ENCODE measurements at regions not wholly inside any gene's neighbourhood (a gene's known extent, or its start where the extent isn't known, plus 50 kb on each side); places are given as distances from the start of the nearest gene placed in this dataset.

DNA sequence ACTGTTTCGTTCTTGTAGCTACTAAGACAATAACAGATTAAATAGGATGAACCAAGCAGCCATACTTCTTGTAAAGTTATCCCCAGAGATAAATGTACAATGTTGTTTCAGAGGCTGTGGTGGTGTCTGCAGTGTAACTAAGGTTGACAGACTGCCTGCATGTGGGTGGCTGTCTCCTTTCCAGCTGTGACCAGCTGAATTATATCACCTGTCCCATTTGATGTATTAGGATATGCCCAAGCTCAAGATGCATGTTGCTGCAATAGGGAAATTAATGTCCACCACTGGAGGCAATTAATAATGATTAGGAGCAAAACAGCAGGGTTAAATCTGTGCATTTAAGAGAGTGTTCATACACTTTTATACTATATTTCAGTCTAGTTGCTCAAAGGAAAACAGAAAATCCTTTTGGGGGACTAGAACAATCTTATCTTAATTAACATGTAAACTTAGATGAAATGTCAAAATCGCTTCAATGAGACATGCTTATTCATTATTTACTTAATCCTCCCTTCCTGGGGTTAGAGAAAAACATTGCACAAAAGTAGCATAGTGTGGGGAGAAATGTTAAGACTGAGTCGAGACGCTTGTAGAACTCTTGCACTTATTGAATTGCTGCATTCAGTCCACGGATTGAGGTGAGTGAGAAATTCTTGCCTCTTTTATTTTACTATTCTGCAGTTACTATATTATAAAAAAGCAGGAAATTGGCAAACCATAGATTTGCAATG lies 269.0 kb downstream of the SNX10 start:
- ChIA-PET POLR2A (no interaction called here), CTCF (interaction anchor here (2.5 kb wide), 1 partner anchor 12 kb away, joined by 8 read pairs; no protein-coding TSS in a partner anchor)
- H3K4me3 ChIP-seq: no peak overlapping the region
- ATAC-seq: no peak
- no peak overlapping the region for H3K4me2 ChIP-seq
- H3K27ac ChIP-seq: no peak overlapping the region
- WGBS (ENCODE audit: missing lambda C conversion rate): 12% methylated on average over 5 of the region's 5 CpGs
- no peak for DNase-seq (ENCODE audit: low read depth in 1 of 2, low spot score in 1 of 2)
- no peak for TF ChIP-seq HDAC2 (IDR thresholded peaks at IDR 0.05)
- no peak for TF ChIP-seq ESRRA (IDR thresholded peaks at IDR 0.05; ENCODE audit: borderline replicate concordance, low read length)
- no peak for TF ChIP-seq CHD2 (IDR thresholded peaks at IDR 0.05; ENCODE audit: low read length, partially characterized antibody)
- no peak for TF ChIP-seq EHF (CRISPR knock-in tag; IDR thresholded peaks at IDR 0.05)
- TF ChIP-seq, protein P1, sequence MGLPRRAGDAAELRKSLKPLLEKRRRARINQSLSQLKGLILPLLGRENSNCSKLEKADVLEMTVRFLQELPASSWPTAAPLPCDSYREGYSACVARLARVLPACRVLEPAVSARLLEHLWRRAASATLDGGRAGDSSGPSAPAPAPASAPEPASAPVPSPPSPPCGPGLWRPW (IDR thresholded peaks at IDR 0.05): no peak
- no peak for TF ChIP-seq CHD4 (IDR thresholded peaks at IDR 0.05; ENCODE audit: borderline replicate concordance)
- TF ChIP-seq ZC3H11A (IDR thresholded peaks at IDR 0.05): no peak
- no peak for TF ChIP-seq NFE2L2 (conservative IDR thresholded peaks at IDR 0.05; ENCODE audit: low read length)
- no peak for TF ChIP-seq HOXB13 (CRISPR knock-in tag; IDR thresholded peaks at IDR 0.05; ENCODE audit: low read depth)
- FAIRE-seq: no peak
- H3K4me1 ChIP-seq: no peaks in the 10 kb centered on the region
- no peaks in the 10 kb centered on the region for H3K9me3 ChIP-seq

DNA sequence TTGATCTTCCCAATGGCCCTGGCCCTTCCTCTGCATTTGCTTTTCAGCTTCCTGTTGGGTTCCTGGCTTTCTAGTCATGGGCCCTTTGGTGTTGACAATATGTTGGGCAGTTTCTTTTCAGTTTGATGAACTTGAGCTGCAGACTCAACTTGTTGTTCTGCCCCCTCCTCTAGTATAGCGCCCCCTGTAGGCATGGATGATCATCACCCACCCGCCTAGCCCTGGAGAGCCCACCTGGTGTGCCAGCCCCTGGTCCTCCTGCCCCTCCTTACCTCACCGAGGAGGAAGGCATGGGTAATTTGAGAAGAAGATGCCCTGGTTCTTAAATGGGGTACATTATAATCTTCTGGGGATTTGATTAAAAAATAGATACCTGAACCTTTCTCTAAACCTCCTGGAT lies 271.2 kb downstream of the SNX10 start:
- ATAC-seq: no peak
- no peak overlapping the region for H3K4me3 ChIP-seq
- no peak for FAIRE-seq
- ChIA-PET POLR2A (no interaction called here), CTCF (interaction anchor here (1.4 kb wide), 1 partner anchor 670 kb away, joined by 3 read pairs; no protein-coding TSS in a partner anchor)
- no peak overlapping the region for H3K27ac ChIP-seq
- DNase-seq (ENCODE audit: low read depth in 1 of 2, low spot score in 1 of 2): no peak
- H3K4me2 ChIP-seq: no peak overlapping the region
- TF ChIP-seq, protein P2, sequence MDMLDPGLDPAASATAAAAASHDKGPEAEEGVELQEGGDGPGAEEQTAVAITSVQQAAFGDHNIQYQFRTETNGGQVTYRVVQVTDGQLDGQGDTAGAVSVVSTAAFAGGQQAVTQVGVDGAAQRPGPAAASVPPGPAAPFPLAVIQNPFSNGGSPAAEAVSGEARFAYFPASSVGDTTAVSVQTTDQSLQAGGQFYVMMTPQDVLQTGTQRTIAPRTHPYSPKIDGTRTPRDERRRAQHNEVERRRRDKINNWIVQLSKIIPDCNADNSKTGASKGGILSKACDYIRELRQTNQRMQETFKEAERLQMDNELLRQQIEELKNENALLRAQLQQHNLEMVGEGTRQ (IDR thresholded peaks at IDR 0.05): no peak
- no peak for TF ChIP-seq FOSB (CRISPR knock-in tag; IDR thresholded peaks at IDR 0.05)
- TF ChIP-seq, protein P3, sequence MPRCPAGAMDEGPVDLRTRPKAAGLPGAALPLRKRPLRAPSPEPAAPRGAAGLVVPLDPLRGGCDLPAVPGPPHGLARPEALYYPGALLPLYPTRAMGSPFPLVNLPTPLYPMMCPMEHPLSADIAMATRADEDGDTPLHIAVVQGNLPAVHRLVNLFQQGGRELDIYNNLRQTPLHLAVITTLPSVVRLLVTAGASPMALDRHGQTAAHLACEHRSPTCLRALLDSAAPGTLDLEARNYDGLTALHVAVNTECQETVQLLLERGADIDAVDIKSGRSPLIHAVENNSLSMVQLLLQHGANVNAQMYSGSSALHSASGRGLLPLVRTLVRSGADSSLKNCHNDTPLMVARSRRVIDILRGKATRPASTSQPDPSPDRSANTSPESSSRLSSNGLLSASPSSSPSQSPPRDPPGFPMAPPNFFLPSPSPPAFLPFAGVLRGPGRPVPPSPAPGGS (IDR thresholded peaks at IDR 0.05): no peak
- TF ChIP-seq HDAC2 (IDR thresholded peaks at IDR 0.05): no peak
- TF ChIP-seq, protein P4, sequence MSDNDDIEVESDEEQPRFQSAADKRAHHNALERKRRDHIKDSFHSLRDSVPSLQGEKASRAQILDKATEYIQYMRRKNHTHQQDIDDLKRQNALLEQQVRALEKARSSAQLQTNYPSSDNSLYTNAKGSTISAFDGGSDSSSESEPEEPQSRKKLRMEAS (IDR thresholded peaks at IDR 0.05): no peak
- TF ChIP-seq JUN (IDR thresholded peaks at IDR 0.05): no peak
- TF ChIP-seq CBX8 (IDR thresholded peaks at IDR 0.05): no peak
- 17% methylated on average over 3 of the region's 3 CpGs for WGBS (ENCODE audit: missing lambda C conversion rate)
- H3K4me1 ChIP-seq: no peaks in the 10 kb centered on the region
- no peaks in the 10 kb centered on the region for H3K9me3 ChIP-seq

DNA sequence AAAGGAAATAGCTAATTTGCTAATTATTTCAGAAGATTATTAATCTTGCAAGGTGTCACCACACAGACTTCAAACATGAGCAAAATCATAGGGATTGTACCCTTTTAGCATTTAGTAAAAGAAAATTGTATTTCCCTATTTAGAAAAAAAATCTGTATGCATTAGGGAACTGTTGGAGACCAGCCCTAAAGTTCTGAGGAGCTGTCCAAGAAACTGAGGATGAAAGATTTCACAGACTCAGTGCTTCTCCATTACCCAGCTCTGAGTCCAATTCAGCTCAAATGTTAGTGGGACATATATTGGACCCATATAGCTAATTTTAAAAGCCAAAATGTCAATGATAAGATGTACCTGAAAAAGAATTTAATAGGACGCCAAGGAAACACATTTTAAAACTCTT lies 271.7 kb downstream of the SNX10 start:
- 2% methylated on average over 1 of the region's 1 CpG for WGBS (ENCODE audit: missing lambda C conversion rate)
- ChIA-PET CTCF (interaction anchor here (1.4 kb wide), 1 partner anchor 671 kb away, joined by 3 read pairs; no protein-coding TSS in a partner anchor), POLR2A (no interaction called here)
- Histone ChIP-seq H3K4me1 (no peaks in the 10 kb centered on the region), H3K27ac (no peak overlapping the region), H3K9me3 (no peaks in the 10 kb centered on the region), H3K4me3 (no peak overlapping the region), H3K4me2 (no peak overlapping the region)
- FAIRE-seq: no peak
- TF ChIP-seq RAD21 (conservative IDR thresholded peaks at IDR 0.05 in 1 of 2, IDR thresholded peaks at IDR 0.05 in 1 of 2): no peak
- no peak for TF ChIP-seq POLR2AphosphoS2 (conservative IDR thresholded peaks at IDR 0.05; ENCODE audit: low read length)
- no peak for TF ChIP-seq ZSCAN20 (CRISPR knock-in tag; IDR thresholded peaks at IDR 0.05)
- TF ChIP-seq CHD2 (IDR thresholded peaks at IDR 0.05; ENCODE audit: low read length, partially characterized antibody): no peak
- no peak for TF ChIP-seq TFCP2L1 (CRISPR knock-in tag; IDR thresholded peaks at IDR 0.05)
- DNase-seq (ENCODE audit: low read depth in 1 of 2, low spot score in 1 of 2): no peak
- no peak for ATAC-seq

Measured in A549 (cell line).